IMR-90 (cell line): ENCODE measurements at regions not wholly inside any gene's neighbourhood (a gene's known extent, or its start where the extent isn't known, plus 50 kb on each side); places are given as distances from the start of the nearest gene placed in this dataset.
"Not testable (repeated sequence)": the region's sequence is repeated elsewhere in the genome, so short reads cannot be mapped to it uniquely, and the experiment has no call there.

ENCODE experiments used
- MAFK ChIP-seq: IDR thresholded peaks from 2 replicates; pipeline ENCODE4 v1.6.1; 2012; ENCODE audit warnings: low read depth, low read length, improper control_type of control experiment
- MXI1 ChIP-seq: IDR thresholded peaks from 2 replicates; pipeline ENCODE4 v1.6.1; 2012; ENCODE audit warnings: low read depth, mild to moderate bottlenecking, low read length, moderate library complexity, borderline replicate concordance
- POLR2A ChIP-seq: IDR thresholded peaks from 2 replicates; pipeline ENCODE4 v1.6.1; 2012; ENCODE audit warnings: mild to moderate bottlenecking, low read depth, low read length
- RAD21 ChIP-seq: IDR thresholded peaks from 2 replicates; pipeline ENCODE4 v1.6.1; 2012; ENCODE audit warnings: low read length, improper control_type of control experiment
- RCOR1 ChIP-seq: IDR thresholded peaks from 2 replicates; pipeline ENCODE4 v1.6.1; 2012; ENCODE audit warnings: mild to moderate bottlenecking, low read length, improper control_type of control experiment; ENCODE audit not compliant: insufficient replicate concordance
- TF ChIP-seq, protein P1 (sequence below): conservative IDR thresholded peaks from 2 replicates; pipeline ENCODE4 v1.5.1; 2012; ENCODE audit warnings: mild to moderate bottlenecking, low read depth, low read length, improper control_type of control experiment

DNA sequence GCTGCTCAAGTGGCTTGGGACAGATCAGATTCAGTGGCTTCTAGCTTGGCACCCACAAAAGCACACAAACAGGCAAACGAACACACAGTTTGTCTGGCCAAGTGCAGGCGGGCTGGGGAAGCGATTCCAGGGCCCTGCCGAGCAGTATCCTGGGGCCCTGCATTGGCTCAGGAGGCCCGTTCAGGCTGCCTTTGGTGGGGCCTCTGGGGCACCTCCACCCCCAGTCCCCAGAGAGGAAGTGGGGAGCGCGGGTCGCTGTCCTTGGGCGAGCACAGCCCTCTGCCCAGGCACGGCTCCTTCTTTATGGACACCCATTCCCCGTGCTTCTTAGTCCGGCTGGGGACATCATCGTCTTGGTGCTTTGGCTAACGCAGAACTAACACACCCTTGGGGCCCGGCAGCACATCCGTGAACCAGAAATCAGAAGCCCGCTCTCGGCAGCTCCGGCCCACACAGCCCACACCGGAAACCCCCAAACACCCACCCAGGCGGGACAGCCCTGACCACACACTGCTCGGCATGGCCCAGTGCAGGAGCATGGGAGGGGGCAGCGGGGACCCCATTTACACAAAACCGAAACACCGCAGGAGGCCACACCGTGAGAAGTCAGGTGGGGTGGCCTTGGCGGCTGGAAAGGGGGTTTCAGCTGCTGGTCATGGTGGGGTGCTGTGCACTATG is 4364.5 kb upstream of the TPTE start:
- TF ChIP-seq, protein P1, sequence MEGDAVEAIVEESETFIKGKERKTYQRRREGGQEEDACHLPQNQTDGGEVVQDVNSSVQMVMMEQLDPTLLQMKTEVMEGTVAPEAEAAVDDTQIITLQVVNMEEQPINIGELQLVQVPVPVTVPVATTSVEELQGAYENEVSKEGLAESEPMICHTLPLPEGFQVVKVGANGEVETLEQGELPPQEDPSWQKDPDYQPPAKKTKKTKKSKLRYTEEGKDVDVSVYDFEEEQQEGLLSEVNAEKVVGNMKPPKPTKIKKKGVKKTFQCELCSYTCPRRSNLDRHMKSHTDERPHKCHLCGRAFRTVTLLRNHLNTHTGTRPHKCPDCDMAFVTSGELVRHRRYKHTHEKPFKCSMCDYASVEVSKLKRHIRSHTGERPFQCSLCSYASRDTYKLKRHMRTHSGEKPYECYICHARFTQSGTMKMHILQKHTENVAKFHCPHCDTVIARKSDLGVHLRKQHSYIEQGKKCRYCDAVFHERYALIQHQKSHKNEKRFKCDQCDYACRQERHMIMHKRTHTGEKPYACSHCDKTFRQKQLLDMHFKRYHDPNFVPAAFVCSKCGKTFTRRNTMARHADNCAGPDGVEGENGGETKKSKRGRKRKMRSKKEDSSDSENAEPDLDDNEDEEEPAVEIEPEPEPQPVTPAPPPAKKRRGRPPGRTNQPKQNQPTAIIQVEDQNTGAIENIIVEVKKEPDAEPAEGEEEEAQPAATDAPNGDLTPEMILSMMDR, result not testable (repeated sequence)
- TF ChIP-seq POLR2A, MAFK, RAD21, MXI1, RCOR1: not testable (repeated sequence)
